AG10803 (cell line): ENCODE measurements at regions not wholly inside any gene's neighbourhood (a gene's known extent, or its start where the extent isn't known, plus 50 kb on each side); places are given as distances from the start of the nearest gene placed in this dataset.
A peak's percentile ranks its signal among the peaks of the same experiment; 100 is the strongest.

Experiments used
- DNase-seq: peaks from one replicate; pipeline ENCODE4 v3.0.0; 2010; ENCODE audit warnings: low read depth
- H3K4me3 ChIP-seq: 2 replicates; pipeline ENCODE4 v1.5.1; 2011; ENCODE audit warnings: mild to moderate bottlenecking, low read length, control low read depth
- CTCF ChIP-seq: conservative IDR thresholded peaks from 2 replicates; pipeline ENCODE4 v1.5.1; 2011; ENCODE audit warnings: mild to moderate bottlenecking, low read length, control low read depth, inconsistent platforms

GRCh38 chr16:51487880-51488279 lies 336.8 kb upstream of the SALL1 start:
- no peak for TF ChIP-seq CTCF
- no peak for DNase-seq
- no peak overlapping the region for H3K4me3 ChIP-seq

GRCh38 chr16:51474414-51475091 lies 323.5 kb upstream of the SALL1 start:
- DNase-seq: no peak
- TF ChIP-seq CTCF: no peak
- no peak overlapping the region for H3K4me3 ChIP-seq

GRCh38 chr16:51473091-51473490 lies 322.0 kb upstream of the SALL1 start:
- DNase-seq: no peak
- H3K4me3 ChIP-seq: no peak overlapping the region
- TF ChIP-seq CTCF: no peak

- H3K4me3 ChIP-seq: no peak overlapping the region
- TF ChIP-seq CTCF: no peak
- no peak for DNase-seq
These were observed 319.4 kb upstream of the SALL1 start for GRCh38 chr16:51470492-51470891.

GRCh38 chr16:51464996-51465395 lies 313.9 kb upstream of the SALL1 start:
- no peak overlapping the region for H3K4me3 ChIP-seq
- TF ChIP-seq CTCF: no peak
- DNase-seq: peak; percentile 77

- no peak for TF ChIP-seq CTCF
- no peak overlapping the region for H3K4me3 ChIP-seq
- DNase-seq: no peak
These were observed 310.2 kb upstream of the SALL1 start for GRCh38 chr16:51461255-51461654.

- DNase-seq: no peak
- TF ChIP-seq CTCF: no peak
- H3K4me3 ChIP-seq: no peak overlapping the region
These were observed 307.5 kb upstream of the SALL1 start for GRCh38 chr16:51458356-51459140.
